Osteocyte (in vitro differentiated cells): ENCODE measurements at regions not wholly inside any gene's neighbourhood (a gene's known extent, or its start where the extent isn't known, plus 50 kb on each side); places are given as distances from the start of the nearest gene placed in this dataset.

Source experiments
- DNase-seq: peaks from one replicate; pipeline ENCODE4 v3.0.0; 2021; ENCODE audit warnings: mixed read lengths; ENCODE audit not compliant: unreplicated experiment; ENCODE audit errors: extremely low spot score
- H3K27ac Mint-ChIP-seq: one replicate; pipeline ENCODE4 v1.8.0; 2021; ENCODE audit warnings: mild to moderate bottlenecking, mixed read lengths; ENCODE audit not compliant: unreplicated experiment
- H3K27me3 Mint-ChIP-seq: one replicate; pipeline ENCODE4 v1.8.0; 2021; ENCODE audit warnings: mixed read lengths; ENCODE audit not compliant: unreplicated experiment
- H3K36me3 Mint-ChIP-seq: one replicate; pipeline ENCODE4 v1.8.0; 2021; ENCODE audit warnings: mixed read lengths; ENCODE audit not compliant: unreplicated experiment
- H3K4me1 Mint-ChIP-seq: one replicate; pipeline ENCODE4 v1.8.0; 2021; ENCODE audit warnings: mixed read lengths; ENCODE audit not compliant: unreplicated experiment
- H3K4me3 Mint-ChIP-seq: one replicate; pipeline ENCODE4 v1.8.0; 2021; ENCODE audit warnings: mild to moderate bottlenecking, moderate library complexity, mixed read lengths; ENCODE audit not compliant: unreplicated experiment
- H3K9me3 Mint-ChIP-seq: one replicate; pipeline ENCODE4 v1.8.0; 2021; ENCODE audit warnings: mixed read lengths; ENCODE audit not compliant: unreplicated experiment
- CTCF ChIP-seq: fragments of 200-600 bp; sonication (generic); IDR thresholded peaks from 2 replicates; pipeline ENCODE4 v1.5.0; 2021; ENCODE audit warnings: antibody characterized with exemption, mild to moderate bottlenecking, moderate library complexity

GRCh38 chr2:103459283-103459682 is 697.5 kb downstream of the TMEM182 start:
- Mint-ChIP-seq H3K9me3 (peaks cover 4% of the 10 kb centered on the region), H3K27ac (no peak overlapping the region)
- DNase-seq: no peak

DNA sequence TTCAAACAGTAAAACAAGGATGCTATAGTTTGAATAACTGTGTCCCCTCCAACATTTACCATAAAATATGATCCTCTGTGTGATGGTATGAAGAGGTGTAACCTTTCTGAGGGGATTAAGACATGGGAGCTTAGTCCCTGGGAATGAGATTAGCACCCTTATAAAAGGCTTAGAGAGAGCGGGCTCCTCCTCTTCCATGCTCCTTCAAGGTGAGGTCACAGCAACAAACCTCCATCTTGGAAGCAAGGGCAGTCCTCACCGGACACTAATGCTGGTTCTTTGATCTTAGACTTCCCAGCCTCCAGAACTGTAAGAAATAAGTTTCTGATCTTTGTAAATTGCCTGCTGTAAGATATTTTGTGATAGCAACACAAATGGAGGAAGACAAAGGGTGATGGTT is 700.3 kb downstream of the TMEM182 start:
- no peaks in the 10 kb centered on the region for H3K4me1 Mint-ChIP-seq

More at GRCh38 chr2:103459283-103459682, 697.5 kb downstream of the TMEM182 start:
- Mint-ChIP-seq H3K4me3 (no peak overlapping the region), H3K4me1 (no peaks in the 10 kb centered on the region), H3K27me3 (no peaks in the 10 kb centered on the region), H3K36me3 (no peaks in the 10 kb centered on the region)
- TF ChIP-seq CTCF: no peak

DNA sequence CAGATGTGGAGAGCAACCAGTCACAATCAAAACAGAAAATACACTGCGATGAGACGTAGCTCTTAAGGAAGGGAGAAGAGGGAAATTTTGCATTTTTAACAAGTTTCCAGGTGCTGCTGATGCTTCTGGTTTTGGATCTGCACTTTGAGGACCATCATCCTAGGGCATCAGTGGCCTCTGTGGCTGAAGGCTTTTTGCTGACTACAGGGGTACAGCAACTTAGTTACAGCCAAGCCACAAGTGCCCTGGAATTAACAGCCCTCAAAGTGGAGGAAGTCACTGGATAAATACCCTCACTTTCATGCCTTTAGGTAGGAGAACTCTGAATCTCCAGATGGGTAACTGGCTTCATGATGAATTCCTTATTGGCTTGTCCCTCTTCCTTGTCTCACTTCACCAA is 700.9 kb downstream of the TMEM182 start:
- Mint-ChIP-seq H3K36me3 (no peaks in the 10 kb centered on the region), H3K4me1 (no peaks in the 10 kb centered on the region), H3K9me3 (peaks cover 13% of the 10 kb centered on the region), H3K27me3 (no peaks in the 10 kb centered on the region), H3K4me3 (no peak overlapping the region), H3K27ac (no peak overlapping the region)
- TF ChIP-seq CTCF: no peak
- DNase-seq: no peak

More for the DNA sequence above, 700.3 kb downstream of the TMEM182 start:
- TF ChIP-seq CTCF: no peak
- no peaks in the 10 kb centered on the region for H3K27me3 Mint-ChIP-seq
- peaks cover 13% of the 10 kb centered on the region for H3K9me3 Mint-ChIP-seq
- no peaks in the 10 kb centered on the region for H3K36me3 Mint-ChIP-seq
- no peak overlapping the region for H3K4me3 Mint-ChIP-seq
- no peak overlapping the region for H3K27ac Mint-ChIP-seq
- no peak for DNase-seq

DNA sequence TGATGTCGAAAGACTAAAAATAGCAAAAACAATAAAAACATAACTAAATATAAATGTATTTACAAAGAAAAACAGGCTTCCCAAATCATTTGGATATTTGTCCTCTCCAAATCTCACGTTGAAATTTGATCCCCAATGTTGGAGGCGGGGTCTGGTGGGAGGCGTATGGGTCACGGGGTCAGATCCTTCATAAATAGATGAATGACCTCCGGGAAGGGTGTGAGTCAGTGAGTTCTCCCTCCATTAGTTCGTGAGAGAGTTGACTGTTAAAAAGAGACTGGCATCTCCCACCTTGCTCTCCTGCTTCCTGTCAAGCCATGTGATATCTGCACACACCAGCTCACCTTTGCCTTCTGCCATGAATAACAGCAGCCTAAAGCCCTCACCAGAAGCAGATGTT is 703.0 kb downstream of the TMEM182 start:
- H3K27me3 Mint-ChIP-seq: no peaks in the 10 kb centered on the region
- H3K4me3 Mint-ChIP-seq: no peak overlapping the region
- no peaks in the 10 kb centered on the region for H3K4me1 Mint-ChIP-seq
- no peak for DNase-seq
- H3K9me3 Mint-ChIP-seq: peaks cover 18% of the 10 kb centered on the region
- H3K36me3 Mint-ChIP-seq: no peaks in the 10 kb centered on the region
- no peak for TF ChIP-seq CTCF
- no peak overlapping the region for H3K27ac Mint-ChIP-seq

DNA sequence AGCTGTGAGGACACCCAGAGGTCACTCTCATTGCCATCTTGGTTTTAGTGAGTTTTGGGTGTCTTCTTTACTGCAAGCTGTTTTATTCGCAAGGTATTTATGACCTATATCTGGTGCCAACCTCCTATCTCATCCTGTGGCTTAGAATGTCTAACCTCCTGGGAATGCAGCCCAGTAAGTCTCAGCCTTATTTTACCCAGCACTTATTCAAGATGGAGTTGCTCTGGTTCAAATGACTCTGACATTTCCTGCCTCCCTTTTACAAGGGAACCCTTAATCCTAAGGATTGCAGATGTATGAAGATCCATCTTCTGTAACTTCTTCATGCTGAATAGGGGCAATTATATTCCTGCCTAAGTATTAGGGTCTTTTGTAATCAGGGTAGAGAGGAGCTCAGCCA is 708.0 kb downstream of the TMEM182 start:
- TF ChIP-seq CTCF: no peak
- Mint-ChIP-seq H3K4me1 (no peaks in the 10 kb centered on the region), H3K9me3 (peaks cover 26% of the 10 kb centered on the region), H3K36me3 (no peaks in the 10 kb centered on the region), H3K27ac (no peak overlapping the region), H3K27me3 (no peaks in the 10 kb centered on the region), H3K4me3 (no peak overlapping the region)
- no peak for DNase-seq
